ENCODE measurements at regions not wholly inside any gene's neighbourhood (a gene's known extent, or its start where the extent isn't known, plus 50 kb on each side); places are given as distances from the start of the nearest gene placed in this dataset.
A peak's percentile ranks its signal among the peaks of the same experiment; 100 is the strongest.

- Histone ChIP-seq H3K4me3 (no peak overlapping the region), H3K27ac (peak overlapping the region in 1 of 10 donors; percentile 17), H3K36me3 (no peaks in the 10 kb centered on the region), H3K9me3 (peaks cover 0 to 10% (median 5%) of the 10 kb centered on the region in 11 donors), H3K4me1 (peaks cover 0 to 5% (median 0%) of the 10 kb centered on the region in 9 donors), H3K27me3 (no peaks in the 10 kb centered on the region)
- intact Hi-C loops (cut with DNase I): no loop called here
- no peak for DNase-seq
- 77 to 80% methylated on average over 3 of the region's 3 CpGs for WGBS, 2 donors
- peak in 2 of 8 donors; percentile 54 to 57 for ATAC-seq
- TF ChIP-seq CTCF (IDR thresholded peaks at IDR 0.05): no peak
Measured at GRCh38 chr3:112751564-112752512, 94.8 kb downstream of the CD200R1L start.

GRCh38 chr3:112751061-112751460 is 95.6 kb downstream of the CD200R1L start:
- 88 to 90% methylated on average over 1 of the region's 1 CpG for WGBS, 2 donors
- DNase-seq: no peak

GRCh38 chr3:112747624-112748023 is 99.0 kb downstream of the CD200R1L start:
- Histone ChIP-seq H3K36me3 (no peaks in the 10 kb centered on the region), H3K9me3 (no peaks in the 10 kb centered on the region), H3K4me1 (peaks cover 0 to 25% (median 18%) of the 10 kb centered on the region in 9 donors), H3K27ac (no peak overlapping the region), H3K27me3 (no peaks in the 10 kb centered on the region), H3K4me3 (no peak overlapping the region)
- intact Hi-C loops (cut with DNase I): no loop called here
- ATAC-seq (no peak), DNase-seq (no peak)
- no peak for TF ChIP-seq CTCF (IDR thresholded peaks at IDR 0.05)
- 87 to 89% methylated on average over 3 of the region's 3 CpGs for WGBS, 2 donors

More at GRCh38 chr3:112751061-112751460, 95.6 kb downstream of the CD200R1L start:
- no peak for TF ChIP-seq CTCF (IDR thresholded peaks at IDR 0.05)
- Histone ChIP-seq H3K36me3 (no peaks in the 10 kb centered on the region), H3K27me3 (no peaks in the 10 kb centered on the region), H3K9me3 (peaks cover 0 to 3% (median under 1%) of the 10 kb centered on the region in 11 donors), H3K27ac (no peak overlapping the region), H3K4me3 (no peak overlapping the region), H3K4me1 (peaks cover 0 to 5% (median 0%) of the 10 kb centered on the region in 9 donors)
- ATAC-seq: no peak
- intact Hi-C loops (cut with DNase I): no loop called here

DNA sequence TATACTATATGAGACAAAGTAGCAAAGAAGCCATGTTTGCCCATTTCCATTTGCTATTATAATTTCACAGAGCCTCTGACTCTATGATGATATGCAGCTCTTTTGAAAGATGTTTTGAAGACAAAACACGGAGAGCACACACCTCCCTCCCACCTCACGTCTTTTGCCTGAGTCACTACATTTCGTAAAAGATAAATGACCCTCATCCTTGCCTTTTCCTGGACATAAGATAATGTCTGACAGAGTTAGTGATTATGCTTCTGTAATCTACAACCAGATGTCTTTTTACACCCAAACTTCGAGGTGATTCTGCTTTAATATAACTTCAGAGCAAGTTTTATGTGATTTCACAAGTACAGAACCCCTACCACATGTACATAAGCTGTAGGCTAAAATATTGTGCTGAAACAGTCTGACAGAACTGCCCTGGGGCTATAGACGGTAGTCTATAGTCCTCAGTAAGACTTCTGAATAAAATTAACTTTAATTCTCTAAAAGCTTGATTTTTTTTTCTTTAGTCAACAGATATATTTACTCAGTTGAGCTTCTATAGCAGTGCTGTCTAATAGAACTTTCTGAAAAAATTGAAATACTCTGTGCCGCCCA is 99.9 kb downstream of the CD200R1L start:
- Histone ChIP-seq H3K9me3 (no peaks in the 10 kb centered on the region), H3K27me3 (no peaks in the 10 kb centered on the region), H3K36me3 (no peaks in the 10 kb centered on the region), H3K4me1 (peaks cover 0 to 25% (median 18%) of the 10 kb centered on the region in 9 donors), H3K27ac (peak overlapping the region in 2 of 10 donors; percentile 3 to 9), H3K4me3 (no peak overlapping the region)
- no peak for DNase-seq
- TF ChIP-seq CTCF (IDR thresholded peaks at IDR 0.05): no peak
- WGBS, 2 donors: 60 to 67% methylated on average over 6 of the region's 6 CpGs
- intact Hi-C loops (cut with DNase I): no loop called here
- ATAC-seq: no peak
